GM23248 (cell line): ENCODE measurements at regions not wholly inside any gene's neighbourhood (a gene's known extent, or its start where the extent isn't known, plus 50 kb on each side); places are given as distances from the start of the nearest gene placed in this dataset.

Source experiments
- EZH2 ChIP-seq: fragments of 200-600 bp; sonication (generic); IDR thresholded peaks from 2 replicates; pipeline ENCODE4 v1.6.1; 2018; ENCODE audit warnings: antibody characterized with exemption, mild to moderate bottlenecking; ENCODE audit not compliant: insufficient read depth, poor library complexity, severe bottlenecking
- EZH2phosphoT487 ChIP-seq: fragments of 200-600 bp; sonication (generic); IDR thresholded peaks from 2 replicates; pipeline ENCODE4 v1.6.1; 2018; ENCODE audit warnings: antibody characterized with exemption, moderate library complexity, mild to moderate bottlenecking, low read depth; ENCODE audit not compliant: insufficient read depth

GRCh38 chr15:87599616-87600015 lies 656.9 kb downstream of the NTRK3 start:
- TF ChIP-seq EZH2phosphoT487 (no peak), EZH2 (no peak)
